T1000 (cell line): ENCODE measurements at regions not wholly inside any gene's neighbourhood (a gene's known extent, or its start where the extent isn't known, plus 50 kb on each side); places are given as distances from the start of the nearest gene placed in this dataset.
"Not testable (repeated sequence)": the region's sequence is repeated elsewhere in the genome, so short reads cannot be mapped to it uniquely, and the experiment has no call there.

Experiments used
- DNase-seq: peaks from one replicate; lab custom pipeline; 2025; ENCODE audit warnings: mixed read lengths; lab: John Stamatoyannopoulos, UW

DNA sequence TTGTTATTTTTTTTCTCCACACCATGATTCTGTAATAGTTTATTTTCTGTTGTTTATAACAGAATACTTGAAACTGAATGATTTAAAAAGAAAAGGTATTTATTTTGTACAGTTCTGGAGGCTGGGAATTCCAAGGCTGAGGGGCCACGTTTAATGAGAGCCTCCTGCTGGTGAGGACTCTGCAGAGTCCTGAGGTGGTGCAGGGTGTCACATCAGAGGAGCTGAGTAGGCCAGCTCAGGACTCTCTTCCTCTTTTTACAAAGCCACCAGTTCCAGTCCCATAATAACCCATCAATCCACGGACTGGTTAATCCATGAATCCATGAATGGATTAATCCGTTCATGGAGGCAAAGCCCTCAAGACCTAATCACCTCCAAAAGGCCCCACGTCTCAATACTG is 71.6 kb downstream of the TFAP2A start:
- no peak for DNase-seq

DNA sequence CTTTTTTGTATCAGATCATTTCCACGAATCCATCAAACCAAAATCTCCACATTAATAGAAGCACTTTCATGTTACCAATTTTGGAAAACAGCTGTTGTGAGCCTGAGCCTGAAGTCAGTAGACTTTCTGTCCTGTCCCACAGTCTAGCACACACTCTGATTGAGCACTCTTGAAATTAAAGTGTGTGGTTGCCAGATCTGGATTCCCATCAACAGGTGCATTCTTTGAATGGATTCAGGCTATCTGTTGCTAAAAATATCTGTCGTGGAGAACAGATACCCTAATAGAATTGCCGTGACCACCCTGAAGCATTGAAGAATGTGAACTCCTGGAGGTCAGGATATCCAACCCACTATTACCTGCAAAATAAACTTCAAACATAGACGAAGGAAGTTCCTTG is 73.3 kb downstream of the TFAP2A start:
- no peak for DNase-seq

GRCh38 chr6:10338151-10338550 is 76.7 kb downstream of the TFAP2A start:
- DNase-seq, result peak; percentile 51

DNA sequence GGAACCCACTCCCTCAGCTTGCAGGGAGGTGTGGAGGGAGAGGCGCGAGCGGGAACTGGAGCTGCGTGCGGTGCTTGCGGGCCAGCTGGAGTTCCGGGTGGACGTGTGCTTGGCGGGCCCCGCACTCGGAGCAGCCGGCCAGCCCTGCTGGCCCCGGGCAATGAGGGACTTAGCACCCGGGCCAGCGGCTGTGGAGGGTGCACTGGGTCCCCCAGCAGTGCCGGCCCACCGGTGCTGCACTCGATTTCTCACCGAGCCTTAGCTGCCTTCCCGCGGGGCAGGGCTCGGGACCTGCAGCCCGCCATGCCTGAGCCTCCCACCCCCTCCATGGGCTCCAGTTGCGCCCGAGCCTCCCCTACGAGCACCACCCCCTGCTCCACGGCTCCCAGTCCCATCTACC is 77.5 kb downstream of the TFAP2A start:
- not testable (repeated sequence) for DNase-seq

DNA sequence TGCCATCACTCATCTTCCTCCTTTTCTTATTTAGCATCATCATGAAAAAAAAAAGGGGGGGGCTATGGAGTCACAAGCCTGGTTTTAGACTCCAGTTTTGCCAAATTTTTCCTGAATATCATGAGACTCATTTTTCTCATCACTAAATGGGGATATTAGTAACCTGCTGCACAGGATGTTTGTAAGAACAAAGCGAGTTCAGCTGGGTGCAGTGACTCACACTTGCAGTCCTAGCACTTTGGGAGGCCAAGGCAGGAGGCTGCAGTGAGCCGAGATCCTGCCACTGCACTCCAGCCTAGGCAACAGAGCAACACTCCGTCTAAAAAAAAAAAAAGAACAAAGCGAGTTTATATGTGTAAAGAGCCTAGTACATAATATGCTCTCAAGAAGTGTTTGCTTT is 82.8 kb downstream of the TFAP2A start:
- no peak for DNase-seq

GRCh38 chr6:10331334-10331968 is 83.4 kb downstream of the TFAP2A start:
- DNase-seq, result no peak

GRCh38 chr6:10330515-10330914 is 84.4 kb downstream of the TFAP2A start:
- DNase-seq, result no peak

DNA sequence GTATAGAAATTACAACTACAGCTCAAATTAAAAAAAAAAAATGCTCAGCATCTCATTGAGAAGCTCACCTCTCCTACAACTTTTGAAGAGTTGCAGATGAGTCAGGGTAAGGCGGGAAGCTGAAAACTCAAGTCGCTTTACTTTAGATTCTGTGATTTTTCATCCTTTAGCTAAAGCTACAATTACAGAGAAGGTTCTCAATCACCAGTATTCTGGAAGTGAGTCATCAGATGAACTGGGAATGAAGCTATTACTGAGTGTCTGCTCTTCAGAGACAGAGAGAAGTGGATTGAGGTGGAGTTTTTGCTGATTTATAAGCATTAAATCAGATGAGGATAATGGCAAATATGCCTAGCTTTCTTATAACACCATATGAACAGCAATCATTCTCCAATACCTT is 91.9 kb downstream of the TFAP2A start:
- DNase-seq, result no peak

DNA sequence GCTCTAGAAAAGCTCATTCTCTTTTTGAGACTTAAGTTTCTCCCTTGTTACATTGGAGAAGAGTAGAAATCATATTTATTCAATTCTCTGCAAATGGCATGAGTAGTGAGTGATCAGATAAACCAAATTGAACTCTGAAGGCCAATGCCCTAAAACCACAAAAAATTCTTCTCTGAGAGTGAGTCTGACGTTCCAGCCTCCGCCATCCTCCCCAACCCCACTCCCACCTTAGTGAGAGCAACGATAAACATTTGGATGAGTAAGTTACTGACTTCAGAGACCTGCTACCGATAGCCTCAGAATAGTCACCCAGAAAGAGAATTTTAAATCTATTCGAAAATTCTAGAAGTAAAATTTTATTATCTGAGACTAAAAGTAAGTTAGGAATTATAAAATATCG is 94.6 kb downstream of the TFAP2A start:
- DNase-seq, result no peak

DNA sequence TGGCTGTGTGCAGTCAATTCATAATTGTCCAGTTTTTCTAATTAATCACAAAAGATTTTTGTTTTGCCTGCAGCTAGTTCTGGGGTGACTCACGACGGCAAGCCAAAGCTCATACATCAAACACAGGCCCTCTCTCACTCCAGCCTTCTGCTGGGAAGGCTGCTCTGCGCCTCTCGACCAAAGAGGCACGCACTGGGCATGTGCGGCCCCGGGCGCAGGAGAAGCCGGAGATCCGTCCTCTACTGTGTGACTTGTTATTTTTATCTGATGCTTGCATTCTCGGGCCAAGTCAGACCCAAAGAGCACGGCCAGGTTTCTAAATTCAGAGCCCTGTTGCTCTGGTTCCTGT is 98.5 kb downstream of the TFAP2A start:
- peak; percentile 73 for DNase-seq

GRCh38 chr6:10315658-10316372 is 99.1 kb downstream of the TFAP2A start:
- DNase-seq, result no peak

DNA sequence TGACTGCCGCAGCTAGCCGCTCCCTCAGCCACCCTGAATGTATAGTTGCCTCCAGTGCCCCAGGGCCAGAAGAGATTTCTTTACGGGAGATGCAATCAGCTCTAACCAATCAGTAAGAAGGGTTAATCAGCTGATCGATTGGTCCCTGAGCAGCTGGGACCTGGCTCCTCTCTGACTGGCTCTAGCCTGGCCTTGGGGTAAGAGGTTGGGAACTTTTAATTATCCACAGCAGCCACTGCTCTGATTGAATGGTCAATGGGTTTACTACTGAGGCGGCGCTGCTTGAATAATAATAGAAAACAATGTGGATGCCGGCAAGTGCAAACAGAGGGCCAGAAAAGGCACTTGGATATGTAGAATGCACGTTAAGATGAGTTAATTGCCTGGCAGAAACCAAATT is 99.8 kb downstream of the TFAP2A start:
- DNase-seq, result no peak

DNA sequence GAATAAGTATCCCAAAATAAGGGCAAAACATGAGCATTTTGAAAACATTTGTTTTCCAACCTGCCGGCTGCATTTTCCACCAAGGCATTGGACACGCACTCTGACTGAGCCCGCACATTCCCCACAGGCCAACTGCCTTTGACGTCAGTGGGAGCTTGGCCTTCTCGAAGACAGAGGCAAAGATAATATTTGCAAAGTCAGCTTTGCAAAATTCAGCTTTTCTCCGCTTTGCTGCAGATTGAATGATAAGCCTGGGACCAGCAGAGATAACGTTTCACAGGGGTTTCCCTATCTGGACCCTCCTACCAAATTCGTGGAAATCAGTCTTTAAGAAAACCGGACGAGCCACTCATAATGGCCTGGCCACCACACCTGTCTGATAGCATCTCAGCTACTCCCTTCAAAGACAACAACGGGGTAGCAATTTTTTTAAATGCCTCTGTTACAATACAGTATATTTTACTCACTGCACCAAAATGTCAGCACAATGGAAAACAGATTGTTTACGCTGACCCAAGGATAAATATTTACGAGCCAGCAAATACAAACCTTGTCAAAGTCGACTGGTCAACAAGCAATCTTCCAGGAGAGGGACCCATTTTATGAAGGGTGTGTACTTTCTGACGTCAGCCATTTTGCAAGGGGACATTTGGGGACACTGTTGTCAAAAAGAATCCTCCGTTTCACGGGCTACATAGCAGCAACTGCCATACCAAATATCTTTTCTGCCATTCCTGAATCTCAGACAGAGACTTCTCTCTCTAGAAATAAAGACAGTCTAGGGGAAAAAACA is 100.5 kb downstream of the TFAP2A start:
- DNase-seq, result no peak

- no peak for DNase-seq
Measured at GRCh38 chr6:10313799-10314162, 101.1 kb downstream of the TFAP2A start.

DNA sequence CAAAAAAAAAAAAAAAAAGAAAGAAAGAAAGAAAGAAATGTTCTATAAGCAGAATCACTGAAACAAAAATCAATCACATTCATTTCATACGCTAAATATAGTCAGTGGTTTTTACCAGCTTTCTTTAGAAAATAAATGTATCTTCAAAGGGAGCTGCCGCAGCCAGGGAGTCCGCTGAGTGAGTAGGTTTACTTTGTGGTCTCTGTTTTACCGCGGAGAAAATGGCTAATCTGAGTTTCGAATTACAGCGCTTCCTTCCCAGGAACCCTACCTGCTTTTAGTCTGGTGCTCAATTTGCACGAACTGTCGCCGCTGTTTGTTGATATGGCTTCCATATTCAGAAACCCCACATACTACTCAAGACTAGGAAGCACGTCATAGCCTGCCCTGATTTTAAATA is 102.4 kb downstream of the TFAP2A start:
- DNase-seq, result no peak

GRCh38 chr6:10311546-10312405 is 103.1 kb downstream of the TFAP2A start:
- DNase-seq, result not testable (repeated sequence)

DNA sequence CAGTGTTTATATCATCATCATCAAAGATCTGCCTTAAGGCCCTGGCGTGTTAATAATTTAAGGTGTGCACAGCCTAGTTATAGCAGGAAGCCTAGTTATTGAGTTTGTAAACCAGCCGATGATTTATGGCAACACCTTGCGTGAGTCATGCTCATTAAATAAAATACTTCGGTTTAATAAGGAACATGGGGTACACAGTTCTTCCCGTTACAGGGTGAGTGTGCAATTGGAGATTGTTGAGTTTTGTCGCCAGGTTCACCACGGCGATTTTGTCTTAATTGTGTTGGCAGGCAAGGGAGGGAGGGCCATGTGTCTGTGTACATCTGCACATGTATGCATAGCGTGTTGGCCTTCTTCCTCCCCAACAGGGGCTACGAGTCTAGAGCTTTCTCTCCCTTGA is 104.0 kb downstream of the TFAP2A start:
- DNase-seq, result no peak

DNA sequence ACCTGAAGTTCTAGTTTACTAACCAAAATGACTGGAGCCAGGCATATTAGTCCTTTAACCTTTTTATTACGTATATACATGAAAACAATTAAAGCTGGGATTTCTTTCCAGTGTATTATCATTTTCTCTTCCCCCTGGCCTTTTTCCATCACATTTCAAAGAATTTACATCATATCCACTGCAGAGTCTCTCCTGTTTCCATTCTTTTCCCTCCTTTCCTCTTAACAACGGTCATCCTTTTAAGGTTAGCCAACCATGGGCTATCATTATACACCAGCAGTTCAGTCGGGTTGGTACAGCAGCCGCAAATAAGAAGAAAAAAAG is 104.6 kb downstream of the TFAP2A start:
- no peak for DNase-seq

- DNase-seq, result no peak
Measured at GRCh38 chr6:10309457-10310329, 105.2 kb downstream of the TFAP2A start.

- no peak for DNase-seq
Measured at GRCh38 chr6:10307476-10307875, 107.4 kb downstream of the TFAP2A start.

- DNase-seq, result no peak
Measured at GRCh38 chr6:10307028-10307427, 107.8 kb downstream of the TFAP2A start.
